Skeletal muscle satellite cell (primary cell): ENCODE measurements at regions not wholly inside any gene's neighbourhood (a gene's known extent, or its start where the extent isn't known, plus 50 kb on each side); places are given as distances from the start of the nearest gene placed in this dataset.

Source experiments
- H3K27me3 ChIP-seq: 2 replicates; pipeline ENCODE4 v1.7.0; 2013; ENCODE audit warnings: low read length; ENCODE audit not compliant: control insufficient read depth, insufficient read depth
- H3K36me3 ChIP-seq: 2 replicates; pipeline ENCODE4 v1.7.0; 2013; ENCODE audit warnings: mild to moderate bottlenecking, control low read depth, low read length; ENCODE audit not compliant: insufficient read depth
- H3K4me1 ChIP-seq: 2 replicates; pipeline ENCODE4 v1.7.0; 2013; ENCODE audit warnings: low read length; ENCODE audit not compliant: control insufficient read depth, insufficient read depth
- H3K4me2 ChIP-seq: 2 replicates; pipeline ENCODE4 v1.7.0; 2013; ENCODE audit warnings: mild to moderate bottlenecking, low read length
- H3K4me3 ChIP-seq: 2 replicates; pipeline ENCODE4 v1.7.0; 2013; ENCODE audit warnings: low read length
- H3K9ac ChIP-seq: 2 replicates; pipeline ENCODE4 v1.7.0; 2013; ENCODE audit warnings: mild to moderate bottlenecking, low read depth, low read length, moderate library complexity
- H3K9me3 ChIP-seq: replicated peaks from 2 replicates; pipeline ENCODE4 v1.7.0; 2013; ENCODE audit warnings: mild to moderate bottlenecking, control low read depth, low read length

DNA sequence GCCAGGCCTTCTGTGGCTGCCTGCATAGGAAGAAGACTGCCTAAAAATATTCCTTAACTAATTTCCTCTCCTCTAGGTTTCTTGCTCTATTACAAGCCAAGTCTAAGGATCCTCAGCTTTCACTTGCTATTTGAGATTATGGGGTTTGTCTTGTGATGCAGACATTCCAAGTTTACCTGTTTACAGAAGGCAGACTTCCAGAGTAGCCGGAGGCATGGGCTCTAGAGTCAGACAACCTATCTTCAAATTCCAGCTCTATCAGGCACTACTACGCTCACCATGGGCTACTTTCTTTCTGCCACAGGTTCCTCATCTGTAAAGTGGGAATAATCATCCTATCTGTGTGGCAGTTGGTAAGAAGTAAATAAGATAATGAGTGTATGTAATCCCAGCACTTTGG is 95.6 kb upstream of the BCL6 start:
- no peak overlapping the region for H3K4me3 ChIP-seq
- peaks cover 5% of the 10 kb centered on the region for H3K27me3 ChIP-seq
- H3K36me3 ChIP-seq = no peaks in the 10 kb centered on the region
- H3K9me3 ChIP-seq = no peaks in the 10 kb centered on the region
- no peak overlapping the region for H3K9ac ChIP-seq
- no peak overlapping the region for H3K4me2 ChIP-seq
- H3K4me1 ChIP-seq = peaks cover 6% of the 10 kb centered on the region

DNA sequence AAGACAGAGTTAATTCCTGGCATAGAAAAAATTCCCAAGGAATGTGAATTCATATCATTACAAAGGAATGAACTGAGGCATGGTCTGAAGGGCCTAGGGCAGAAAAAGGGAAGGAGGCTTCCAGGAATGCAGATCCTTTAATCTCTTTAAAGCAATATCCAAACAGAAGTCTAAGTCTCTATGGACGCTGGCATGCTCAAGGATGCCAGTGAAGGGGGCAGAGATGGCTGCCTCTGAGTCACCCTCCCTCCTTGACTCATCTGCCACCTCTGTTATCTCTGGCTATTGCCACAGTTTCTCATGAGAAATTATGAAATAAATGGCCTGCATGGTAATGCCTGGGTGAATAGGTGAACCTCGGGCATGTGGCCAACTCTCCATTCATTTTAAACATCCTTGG is 96.3 kb upstream of the BCL6 start:
- H3K9me3 ChIP-seq = no peaks in the 10 kb centered on the region
- H3K4me2 ChIP-seq = no peak overlapping the region
- H3K4me3 ChIP-seq = no peak overlapping the region
- H3K27me3 ChIP-seq = peaks cover 5% of the 10 kb centered on the region
- no peaks in the 10 kb centered on the region for H3K36me3 ChIP-seq
- no peak overlapping the region for H3K9ac ChIP-seq
- peaks cover 6% of the 10 kb centered on the region for H3K4me1 ChIP-seq

DNA sequence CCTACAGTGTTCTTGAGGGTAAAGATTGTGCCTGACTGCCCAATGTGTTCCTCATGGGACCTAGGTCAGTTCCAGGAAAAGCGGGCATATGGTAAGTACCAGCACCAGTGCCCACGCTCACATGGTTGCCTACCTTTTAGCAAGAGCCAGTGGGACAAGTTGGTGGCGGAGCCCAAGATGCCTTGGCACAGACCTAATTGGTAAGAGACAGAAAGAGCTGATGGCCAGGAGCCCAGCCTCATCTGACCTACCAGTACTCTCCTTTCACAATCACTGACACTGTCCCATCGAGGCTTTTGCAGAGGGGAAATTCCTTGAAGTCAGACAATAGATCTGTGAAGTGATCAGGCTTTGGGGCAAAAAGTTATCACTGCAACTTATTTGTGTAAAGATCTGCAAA is 98.4 kb upstream of the BCL6 start:
- Histone ChIP-seq H3K4me1 (peaks cover 6% of the 10 kb centered on the region), H3K9me3 (no peaks in the 10 kb centered on the region), H3K36me3 (no peaks in the 10 kb centered on the region), H3K4me2 (no peak overlapping the region), H3K4me3 (no peak overlapping the region), H3K9ac (no peak overlapping the region), H3K27me3 (no peaks in the 10 kb centered on the region)

DNA sequence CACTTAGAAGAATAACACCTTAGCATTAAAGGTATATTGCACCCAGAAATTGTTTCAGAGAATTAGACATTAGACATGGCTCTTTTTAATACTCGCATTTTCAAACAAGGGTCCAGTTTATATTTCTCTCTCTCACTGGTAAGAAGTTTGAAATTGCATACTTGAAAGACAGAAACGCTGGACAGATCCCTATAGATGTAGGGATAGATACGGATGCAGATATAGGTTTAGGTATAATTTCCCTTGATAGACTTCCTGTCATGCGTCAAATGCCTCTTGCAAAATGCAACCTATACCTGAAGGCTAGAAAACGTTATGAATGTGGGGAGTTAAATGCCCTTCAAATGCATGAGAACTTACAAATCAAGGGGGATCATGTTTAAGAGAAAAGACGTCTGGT is 99.4 kb upstream of the BCL6 start:
- no peaks in the 10 kb centered on the region for H3K27me3 ChIP-seq
- H3K4me3 ChIP-seq = no peak overlapping the region
- H3K36me3 ChIP-seq = no peaks in the 10 kb centered on the region
- H3K4me2 ChIP-seq = no peak overlapping the region
- no peak overlapping the region for H3K9ac ChIP-seq
- peaks cover 6% of the 10 kb centered on the region for H3K4me1 ChIP-seq
- no peaks in the 10 kb centered on the region for H3K9me3 ChIP-seq

DNA sequence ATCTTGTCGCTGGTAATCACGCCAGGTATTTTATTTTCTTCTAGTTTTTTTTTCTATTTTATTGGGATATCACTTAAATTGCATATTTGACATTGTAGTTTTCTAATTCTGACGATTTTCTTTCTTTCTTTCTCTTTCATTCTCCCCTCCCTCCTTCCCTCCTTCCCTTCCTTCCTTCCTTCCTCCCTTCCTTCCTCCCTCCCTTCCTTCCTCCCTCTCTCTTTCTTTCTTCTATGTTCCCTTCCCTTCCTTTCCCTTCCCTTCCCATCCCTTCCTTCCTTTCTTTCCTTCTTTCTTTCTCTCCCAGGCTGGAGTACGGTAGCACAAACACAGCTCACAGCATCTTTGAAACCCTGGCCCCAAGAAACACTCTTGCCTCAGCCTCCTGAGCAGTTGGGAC is 100.6 kb upstream of the BCL6 start:
- Histone ChIP-seq H3K9ac (no peak overlapping the region), H3K36me3 (no peaks in the 10 kb centered on the region), H3K4me2 (no peak overlapping the region), H3K9me3 (no peaks in the 10 kb centered on the region), H3K4me3 (no peak overlapping the region), H3K4me1 (peaks cover 6% of the 10 kb centered on the region), H3K27me3 (no peaks in the 10 kb centered on the region)

DNA sequence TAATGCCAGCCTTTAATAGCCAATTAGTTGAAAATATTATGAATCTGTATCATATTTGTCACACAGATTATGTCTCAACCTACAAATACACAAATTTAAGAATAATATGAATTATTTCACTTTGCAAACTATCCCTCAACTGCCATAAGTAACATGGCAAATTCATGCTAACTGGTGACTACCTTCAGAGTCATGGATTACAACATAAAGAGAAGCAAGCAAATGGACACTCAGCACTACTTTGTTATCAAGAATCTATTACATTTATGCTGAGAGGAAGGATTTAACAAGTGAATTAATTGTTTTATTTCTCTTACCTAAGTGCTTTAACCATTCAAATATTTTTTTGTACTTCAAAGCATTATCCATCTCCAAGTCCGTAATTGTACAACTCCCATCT is 103.1 kb upstream of the BCL6 start:
- Histone ChIP-seq H3K9me3 (no peaks in the 10 kb centered on the region), H3K4me3 (no peak overlapping the region), H3K36me3 (no peaks in the 10 kb centered on the region), H3K4me1 (no peaks in the 10 kb centered on the region), H3K9ac (no peak overlapping the region), H3K27me3 (no peaks in the 10 kb centered on the region), H3K4me2 (no peak overlapping the region)

DNA sequence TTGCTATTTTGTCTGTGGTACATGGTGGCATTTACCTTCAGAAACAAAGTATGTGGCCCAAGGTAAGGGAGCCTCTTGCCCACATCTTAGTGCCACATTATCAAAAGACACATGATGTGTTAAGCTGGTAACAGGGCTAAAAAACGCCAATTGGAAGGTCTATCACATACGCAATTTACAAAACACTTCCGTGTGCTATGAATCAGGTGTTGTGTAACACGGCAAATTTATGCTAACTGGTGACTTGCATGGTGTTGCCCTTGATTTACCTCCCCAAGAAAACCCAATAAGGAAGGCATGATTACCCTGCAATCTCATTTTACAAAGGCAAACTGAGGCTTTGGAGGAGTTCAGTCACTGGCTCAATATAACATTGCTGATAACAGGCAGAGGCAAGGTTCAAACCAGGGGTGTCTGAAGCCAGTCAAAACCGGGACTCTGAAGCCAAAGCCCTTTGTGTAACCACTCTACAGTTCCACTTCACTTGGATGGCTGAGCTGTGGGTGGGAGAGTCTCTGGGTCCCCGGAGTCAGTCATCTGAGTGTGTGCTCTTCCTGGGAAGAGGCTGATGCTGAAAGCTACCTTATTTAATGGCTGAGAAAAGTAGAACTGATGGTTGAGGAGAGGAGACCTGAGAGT is 103.9 kb upstream of the BCL6 start:
- no peaks in the 10 kb centered on the region for H3K36me3 ChIP-seq
- no peaks in the 10 kb centered on the region for H3K4me1 ChIP-seq
- H3K27me3 ChIP-seq = no peaks in the 10 kb centered on the region
- H3K4me2 ChIP-seq = no peak overlapping the region
- H3K9me3 ChIP-seq = no peaks in the 10 kb centered on the region
- no peak overlapping the region for H3K9ac ChIP-seq
- H3K4me3 ChIP-seq = no peak overlapping the region

DNA sequence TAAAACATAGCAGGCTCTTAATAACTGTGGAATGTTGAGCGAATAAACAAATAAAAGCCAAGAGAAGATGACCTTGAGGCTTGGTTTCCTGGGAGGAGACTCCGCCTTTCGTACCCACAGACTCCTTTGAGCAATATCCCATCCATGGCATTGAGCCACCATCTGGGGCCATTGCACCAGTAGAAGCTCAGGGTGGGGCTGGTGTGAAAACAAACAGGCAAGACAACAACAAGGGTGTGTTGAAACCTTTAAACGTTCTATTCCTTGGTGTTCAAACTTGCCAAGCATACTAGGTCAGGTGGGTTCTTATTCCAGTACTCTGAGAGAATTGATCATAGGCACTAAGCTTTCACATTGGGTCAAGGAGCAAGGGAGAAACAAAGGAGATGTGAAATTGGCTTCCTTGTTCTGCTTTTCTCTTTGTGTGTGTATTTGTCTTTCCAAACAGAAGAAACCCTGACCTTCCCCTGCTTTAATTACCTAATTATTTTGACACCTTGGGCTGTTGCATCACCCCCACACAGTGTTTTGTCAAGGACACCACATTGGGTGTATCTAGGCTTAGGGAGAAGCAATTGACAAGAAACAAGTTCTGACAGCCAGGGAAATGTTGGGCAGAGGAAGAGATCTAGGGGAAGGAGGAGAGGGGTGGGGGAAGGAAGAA is 105.1 kb upstream of the BCL6 start:
- no peaks in the 10 kb centered on the region for H3K36me3 ChIP-seq
- no peaks in the 10 kb centered on the region for H3K9me3 ChIP-seq
- no peaks in the 10 kb centered on the region for H3K27me3 ChIP-seq
- no peak overlapping the region for H3K4me3 ChIP-seq
- no peak overlapping the region for H3K9ac ChIP-seq
- no peak overlapping the region for H3K4me2 ChIP-seq
- no peaks in the 10 kb centered on the region for H3K4me1 ChIP-seq

DNA sequence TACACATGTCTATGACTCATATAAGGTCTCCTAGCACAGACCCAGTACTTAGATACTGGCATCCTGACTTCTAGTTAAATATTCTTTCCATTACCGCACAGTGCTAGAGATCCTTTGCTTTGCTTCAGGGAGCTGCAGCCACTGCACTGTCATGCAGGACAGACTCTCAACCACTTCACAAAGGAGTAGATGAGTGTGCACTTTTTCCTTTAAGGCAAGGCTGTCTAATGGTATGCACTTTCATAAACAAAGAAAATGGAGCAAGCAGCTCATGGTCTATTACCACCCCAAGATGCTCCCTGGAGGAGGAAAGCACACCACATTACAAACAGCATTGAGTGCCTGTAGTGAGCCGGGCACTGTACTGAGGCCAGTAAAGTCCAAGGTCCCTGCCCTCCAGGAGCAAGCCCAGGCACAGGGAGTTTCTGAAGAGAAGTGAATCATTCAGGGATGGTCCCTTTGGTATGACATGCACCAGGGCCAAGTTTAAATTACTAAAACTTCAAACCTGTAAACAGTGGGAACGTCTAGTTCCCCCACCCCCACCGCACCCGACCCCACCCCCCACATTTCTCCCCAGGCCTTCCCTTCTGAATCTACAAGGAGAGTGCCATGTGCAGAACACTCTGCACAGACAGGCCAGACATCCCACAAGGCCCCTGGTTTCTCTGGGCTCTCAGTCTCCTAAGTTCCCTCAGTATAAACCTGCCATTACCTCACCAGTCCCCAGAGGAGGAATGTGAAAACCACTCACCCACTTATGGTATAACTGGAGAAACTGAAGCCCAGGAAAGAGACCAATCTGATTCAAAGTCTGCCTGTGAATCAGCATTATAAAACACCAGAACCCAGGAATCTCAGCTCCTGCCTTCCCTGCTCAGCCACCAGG is 107.8 kb upstream of the BCL6 start:
- H3K27me3 ChIP-seq = no peaks in the 10 kb centered on the region
- H3K9ac ChIP-seq = no peak overlapping the region
- H3K4me2 ChIP-seq = no peak overlapping the region
- no peaks in the 10 kb centered on the region for H3K36me3 ChIP-seq
- no peak overlapping the region for H3K4me3 ChIP-seq
- H3K4me1 ChIP-seq = no peaks in the 10 kb centered on the region
- no peaks in the 10 kb centered on the region for H3K9me3 ChIP-seq

DNA sequence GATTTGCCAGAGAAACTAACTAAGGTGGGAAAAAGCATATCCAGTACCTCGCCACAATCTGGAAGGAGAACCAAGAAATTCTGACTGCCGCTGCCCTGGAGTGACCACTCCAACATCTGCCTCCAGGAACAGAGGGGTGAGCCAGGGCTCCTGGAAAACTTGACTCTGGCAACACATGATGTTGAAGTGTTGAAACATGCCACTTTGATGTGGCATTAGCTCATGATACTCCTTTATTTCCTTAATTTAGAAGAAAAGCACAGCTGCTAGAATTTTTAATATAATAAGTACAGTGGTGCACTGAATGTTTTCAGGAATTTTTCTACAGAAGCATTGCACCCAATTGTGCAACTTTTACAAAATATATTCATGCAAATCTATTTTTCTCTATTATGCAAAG is 109.9 kb upstream of the BCL6 start:
- Histone ChIP-seq H3K27me3 (no peaks in the 10 kb centered on the region), H3K9ac (no peak overlapping the region), H3K36me3 (no peaks in the 10 kb centered on the region), H3K4me1 (no peaks in the 10 kb centered on the region), H3K4me3 (no peak overlapping the region), H3K4me2 (no peak overlapping the region), H3K9me3 (no peaks in the 10 kb centered on the region)

DNA sequence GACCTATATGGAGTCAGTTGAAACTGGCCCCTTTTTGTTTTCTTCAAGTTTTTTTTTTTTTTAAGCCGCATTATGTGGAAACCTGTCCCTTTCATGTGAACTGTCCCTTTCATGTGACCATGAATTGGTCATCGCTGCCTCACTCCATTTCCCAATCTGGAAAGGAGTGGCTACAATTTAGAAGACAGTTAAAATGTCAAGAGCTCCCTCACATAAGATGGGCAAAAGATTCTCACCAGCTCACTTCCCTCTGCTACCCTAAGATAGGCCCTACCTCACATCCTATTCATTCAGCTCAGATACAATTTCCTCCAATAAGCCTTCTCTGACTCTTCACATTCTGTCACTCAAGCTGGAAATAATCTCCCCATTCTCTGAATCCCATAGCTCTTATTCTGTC is 111.3 kb upstream of the BCL6 start:
- H3K27me3 ChIP-seq = no peaks in the 10 kb centered on the region
- no peak overlapping the region for H3K4me2 ChIP-seq
- no peaks in the 10 kb centered on the region for H3K36me3 ChIP-seq
- no peak overlapping the region for H3K4me3 ChIP-seq
- no peaks in the 10 kb centered on the region for H3K4me1 ChIP-seq
- H3K9me3 ChIP-seq = no peaks in the 10 kb centered on the region
- no peak overlapping the region for H3K9ac ChIP-seq
